H1 (cell line): ENCODE measurements at regions not wholly inside any gene's neighbourhood (a gene's known extent, or its start where the extent isn't known, plus 50 kb on each side); places are given as distances from the start of the nearest gene placed in this dataset.
A peak's percentile ranks its signal among the peaks of the same experiment; 100 is the strongest.

Source experiments
- CTCF ChIA-PET: fragments of 300-600 bp; sonication (Branson Sonifier 250); formaldehyde crosslinking; loops from one replicate; lab custom pipeline; 2021; ENCODE audit not compliant: partially characterized antibody; lab: Charles Lee
- POLR2A ChIA-PET: fragments of 300-600 bp; sonication (Branson Sonifier 250); formaldehyde crosslinking; loops from one replicate; lab custom pipeline; 2021; ENCODE audit warnings: inconsistent platforms; ENCODE audit not compliant: partially characterized antibody; lab: Charles Lee
- DNase-seq, 2 experiments: peaks; one replicate each; pipeline versions ENCODE4 v3.0.0 to v3.0.0-alpha.2; 2010 to 2022; ENCODE audit warnings: low spot score in 2 of 2, low read depth in 1 of 2, mixed read lengths in 1 of 2
- FAIRE-seq: peaks from 2 replicates; lab custom pipeline; 2011; peaks lifted over from hg19 to GRCh38; lab: Jason Lieb, UNC
- H2AFZ ChIP-seq: 2 replicates; pipeline ENCODE4 v1.8.1; 2012; ENCODE audit warnings: low read length, inconsistent platforms
- H2AK5ac ChIP-seq: 2 replicates; pipeline ENCODE4 v1.6.1; 2013; ENCODE audit warnings: low read depth, low read length
- H2BK120ac ChIP-seq: replicated peaks from 2 replicates; pipeline ENCODE3; 2013; ENCODE audit warnings: low read depth, low read length, inconsistent platforms
- H2BK12ac ChIP-seq: 2 replicates; pipeline ENCODE4 v1.6.1; 2013; ENCODE audit warnings: low read depth, low read length
- H2BK15ac ChIP-seq: 2 replicates; pipeline ENCODE4 v1.6.1; 2013; ENCODE audit warnings: low read length
- H2BK20ac ChIP-seq: 2 replicates; pipeline ENCODE4 v1.6.1; 2013; ENCODE audit warnings: low read length
- H2BK5ac ChIP-seq: 2 replicates; pipeline ENCODE4 v1.6.1; 2013; ENCODE audit warnings: low read depth, low read length
- H3K14ac ChIP-seq: 2 replicates; pipeline ENCODE4 v1.6.1; 2013; ENCODE audit warnings: inconsistent platforms; ENCODE audit not compliant: insufficient read length
- H3K18ac ChIP-seq: 2 replicates; pipeline ENCODE4 v1.6.1; 2013; ENCODE audit warnings: low read length; ENCODE audit errors: extremely low read depth
- H3K23ac ChIP-seq: 2 replicates; pipeline ENCODE4 v1.6.1; 2013; ENCODE audit warnings: inconsistent platforms; ENCODE audit not compliant: insufficient read length
- H3K23me2 ChIP-seq: 2 replicates; pipeline ENCODE4 v1.6.1; 2013; ENCODE audit warnings: low read depth, low read length
- H3K27ac ChIP-seq: 2 replicates; pipeline ENCODE4 v1.6.1; 2011; ENCODE audit warnings: low read depth, low read length, inconsistent platforms
- H3K27me3 ChIP-seq, 4 experiments: replicated peaks in 1 of 4; 1 replicate in 1 of 4; 2 replicates in 3 of 4; pipeline versions ENCODE4 v1.6.1 to v1.8.1; 2011 to 2013; ENCODE audit warnings: low read length in 3 of 4, mild to moderate bottlenecking in 3 of 4, inconsistent platforms in 2 of 4, mixed read lengths in 2 of 4, moderate library complexity in 1 of 4; ENCODE audit not compliant: control insufficient read depth in 3 of 4, insufficient read depth in 3 of 4; ENCODE audit errors: extremely low read depth in 1 of 4
- H3K36me3 ChIP-seq, 4 experiments: 2 replicates each; pipeline versions ENCODE4 v1.6.1 to v1.8.1; 2011 to 2013; ENCODE audit warnings: mild to moderate bottlenecking in 4 of 4, low read length in 3 of 4, moderate library complexity in 2 of 4, control low read depth in 1 of 4, inconsistent platforms in 1 of 4; ENCODE audit not compliant: insufficient read depth in 4 of 4, control insufficient read depth in 2 of 4
- H3K4ac ChIP-seq: replicated peaks from 2 replicates; pipeline ENCODE3; 2013; ENCODE audit warnings: low read length, low read depth, mixed read lengths, inconsistent platforms; ENCODE audit not compliant: insufficient read length
- H3K4me1 ChIP-seq, 4 experiments: replicated peaks in 1 of 4; 1 replicate in 1 of 4; 2 replicates in 3 of 4; pipeline versions ENCODE4 v1.6.1 to v1.8.1; 2011 to 2013; ENCODE audit warnings: low read length in 3 of 4, inconsistent platforms in 2 of 4, mixed read lengths in 1 of 4; ENCODE audit not compliant: insufficient read depth in 4 of 4, control insufficient read depth in 3 of 4
- H3K4me2 ChIP-seq, 2 experiments: 2 replicates each; pipeline versions ENCODE4 v1.6.1 to v1.8.1; 2011 to 2013; ENCODE audit warnings: low read depth in 2 of 2, low read length in 2 of 2, control low read depth in 1 of 2, inconsistent platforms in 1 of 2, mild to moderate bottlenecking in 1 of 2; ENCODE audit not compliant: insufficient read depth in 1 of 2
- H3K4me3 ChIP-seq, 4 experiments: fragments of 200-600, 300-600 bp in 1 of 4; sonication (generic), shearing (Covaris generic), sonication (Bioruptor Twin) in 1 of 4; 2 replicates each; pipeline versions ENCODE4 v1.5.1 to v1.8.1; 2011 to 2016; ENCODE audit warnings: low read length in 4 of 4, low read depth in 3 of 4, control low read depth in 2 of 4, inconsistent platforms in 2 of 4, mild to moderate bottlenecking in 2 of 4, mixed read lengths in 1 of 4, moderate library complexity in 1 of 4; ENCODE audit not compliant: insufficient read depth in 2 of 4; ENCODE audit errors: extremely low read depth in 1 of 4
- H3K56ac ChIP-seq: replicated peaks from 2 replicates; pipeline ENCODE3; 2013; ENCODE audit warnings: low read depth, mild to moderate bottlenecking, mixed read lengths, low read length, inconsistent platforms; ENCODE audit not compliant: insufficient read length
- H3K79me1 ChIP-seq: 2 replicates; pipeline ENCODE4 v1.6.1; 2013; ENCODE audit warnings: low read depth, low read length, control low read depth
- H3K79me2 ChIP-seq, 2 experiments: 2 replicates each; pipeline versions ENCODE4 v1.6.1 to v1.8.1; 2012 to 2013; ENCODE audit warnings: low read length in 2 of 2, mild to moderate bottlenecking in 2 of 2, inconsistent platforms in 1 of 2; ENCODE audit not compliant: insufficient read depth in 2 of 2, control insufficient read depth in 1 of 2
- H3K9ac ChIP-seq, 4 experiments: replicated peaks in 1 of 4; 1 replicate in 1 of 4; 2 replicates in 3 of 4; pipeline versions ENCODE4 v1.6.1 to v1.8.1; 2011 to 2013; ENCODE audit warnings: low read depth in 3 of 4, low read length in 3 of 4, control low read depth in 2 of 4, mild to moderate bottlenecking in 2 of 4, moderate library complexity in 2 of 4, inconsistent platforms in 1 of 4; ENCODE audit errors: extremely low read depth in 1 of 4
- H3K9me3 ChIP-seq, 2 experiments: 2 replicates each; pipeline versions ENCODE4 v1.6.1 to v1.8.1; 2012 to 2013; ENCODE audit warnings: mild to moderate bottlenecking in 2 of 2, moderate library complexity in 2 of 2, control low read depth in 1 of 2, inconsistent platforms in 1 of 2, low read depth in 1 of 2, low read length in 1 of 2, mixed read lengths in 1 of 2; ENCODE audit not compliant: insufficient read depth in 2 of 2
- H4K20me1 ChIP-seq, 2 experiments: replicated peaks in 1 of 2; 2 replicates each; pipeline versions ENCODE3 to v1.8.1; 2011 to 2013; ENCODE audit warnings: inconsistent platforms in 2 of 2, low read length in 2 of 2, mild to moderate bottlenecking in 1 of 2; ENCODE audit not compliant: insufficient read depth in 2 of 2, control insufficient read depth in 1 of 2
- H4K5ac ChIP-seq: 2 replicates; pipeline ENCODE4 v1.6.1; 2013; ENCODE audit warnings: low read length, low read depth, mixed read lengths, inconsistent platforms; ENCODE audit not compliant: insufficient read length
- H4K8ac ChIP-seq: 2 replicates; pipeline ENCODE4 v1.8.0; 2013; ENCODE audit warnings: mild to moderate bottlenecking, moderate library complexity, low read length, inconsistent platforms; ENCODE audit not compliant: insufficient read depth; ENCODE audit errors: extremely low read depth
- H4K91ac ChIP-seq: replicated peaks from 2 replicates; pipeline ENCODE3; 2013; ENCODE audit warnings: low read length, mixed read lengths, inconsistent platforms; ENCODE audit not compliant: insufficient read length
- ASH2L ChIP-seq: fragments of 200-600, 300-600 bp; sonication (generic); IDR thresholded peaks from one replicate; pipeline ENCODE4 v1.7.1; 2017; ENCODE audit warnings: low read length
- CEBPB ChIP-seq: IDR thresholded peaks from 2 replicates; pipeline ENCODE4 v1.6.1; 2012; ENCODE audit warnings: low read depth, low read length
- CTBP2 ChIP-seq: IDR thresholded peaks from 2 replicates; pipeline ENCODE4 v1.7.0; 2011; ENCODE audit warnings: borderline replicate concordance, mild to moderate bottlenecking, moderate library complexity, mixed read lengths, low read length; ENCODE audit not compliant: insufficient read depth, insufficient read length
- TAF7 ChIP-seq: optimal IDR thresholded peaks from 2 replicates; pipeline ENCODE3; 2011; ENCODE audit warnings: low read depth, mild to moderate bottlenecking, inconsistent platforms, low read length, moderate library complexity, borderline replicate concordance
- WGBS, 2 experiments: shearing (Covaris generic) in 1 of 2; methylation state at CpG; one replicate each; pipeline versions ENCODE4 v1.1.6 to v1.1.7; 2013 to 2015; ENCODE audit warnings: low lambda C conversion rate in 2 of 2, mixed read lengths in 2 of 2, inconsistent platforms in 1 of 2, low coverage in 1 of 2, missing lambda C conversion rate in 1 of 2; ENCODE audit not compliant: insufficient replicate concordance in 2 of 2, insufficient coverage in 1 of 2, insufficient read length in 1 of 2; ENCODE audit errors: extremely low coverage in 1 of 2, missing lambda C conversion rate in 1 of 2; 5-methylcytosine and 5-hydroxymethylcytosine counted together

DNA sequence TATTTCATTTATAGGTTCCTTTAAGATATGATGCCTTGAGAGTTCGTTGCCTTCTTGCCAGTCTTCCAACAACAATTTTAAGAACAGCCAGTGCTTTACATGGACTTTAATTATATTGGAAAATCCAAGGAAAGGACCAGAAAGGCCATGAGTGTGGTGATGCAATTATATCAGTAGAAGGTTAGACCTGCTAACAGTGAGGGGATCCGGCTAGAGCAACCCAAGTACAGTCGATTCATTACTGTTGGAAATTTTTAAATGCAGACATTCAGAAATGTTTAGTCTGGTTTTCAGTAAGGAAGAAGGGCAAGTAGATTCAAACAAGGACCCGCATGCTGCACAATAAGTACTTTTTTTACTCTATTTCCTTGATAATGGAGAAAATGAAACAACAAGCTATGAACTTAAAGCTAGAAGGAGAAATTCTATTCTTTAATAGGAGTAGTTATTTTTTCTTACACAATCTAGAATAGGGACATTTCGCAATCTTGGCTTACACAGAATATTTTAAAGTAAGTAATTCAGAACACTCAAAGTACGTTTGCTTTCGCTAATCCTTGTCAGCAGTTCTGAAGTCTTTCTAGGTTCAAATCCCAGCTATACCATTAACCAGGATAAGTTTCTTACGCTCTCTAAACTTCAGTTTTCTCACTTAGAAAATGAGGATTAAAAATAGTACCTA is 405.5 kb downstream of the MEIS1 start:
- Histone ChIP-seq H3K56ac (no peak overlapping the region), H3K23ac (no peak overlapping the region), H2BK20ac (no peak overlapping the region), H3K4ac (no peak overlapping the region), H3K4me3 (no peak overlapping the region)
- no peak for FAIRE-seq
- TF ChIP-seq TAF7 (no peak), CEBPB (peak; percentile 60; the same call in 1 of the 2 replicates), CTBP2 (no peak), ASH2L (no peak)
- TF ChIP-seq, all 59 proteins: peak for 1
- Histone ChIP-seq H3K27me3 (no peaks in the 10 kb centered on the region), H3K9me3 (no peaks in the 10 kb centered on the region), H2BK15ac (no peak overlapping the region), H3K14ac (no peak overlapping the region), H3K23me2 (no peaks in the 10 kb centered on the region), H2BK120ac (no peak overlapping the region), H2BK5ac (no peak overlapping the region), H2AFZ (no peak overlapping the region), H2AK5ac (no peak overlapping the region), H3K4me1 (no peaks in the 10 kb centered on the region), H2BK12ac (no peak overlapping the region), H3K79me2 (no peaks in the 10 kb centered on the region), H4K5ac (no peak overlapping the region), H3K79me1 (no peaks in the 10 kb centered on the region), H3K18ac (no peak overlapping the region), H3K9ac (no peak overlapping the region), H3K36me3 (no peaks in the 10 kb centered on the region), H4K8ac (no peak overlapping the region), H4K20me1 (no peaks in the 10 kb centered on the region), H4K91ac (no peak overlapping the region), H3K4me2 (no peak overlapping the region), H3K27ac (no peak overlapping the region)
- no peak for DNase-seq
- WGBS, 2 experiments = 91% methylated on average over 8 of the region's 8 CpGs; no CpG with 5 or more reads in 1 of the 2 experiments
- ChIA-PET POLR2A (no interaction called here), CTCF (interaction anchor here (0.7 kb wide), 1 partner anchor 795 kb away, joined by 3 read pairs; no protein-coding TSS in a partner anchor)
